Esophagus squamous epithelium (tissue), 5 donors: ENCODE measurements at regions not wholly inside any gene's neighbourhood (a gene's known extent, or its start where the extent isn't known, plus 50 kb on each side); places are given as distances from the start of the nearest gene placed in this dataset.
"Not testable (repeated sequence)": the region's sequence is repeated elsewhere in the genome, so short reads cannot be mapped to it uniquely, and the experiment has no call there.

ENCODE experiments used
- DNase-seq: peaks from one replicate; lab custom pipeline; 2025; lab: John Stamatoyannopoulos, UW
- H3K27ac ChIP-seq, 4 donors: fragments of 200-600 bp; sonication (generic); one replicate each; pipeline ENCODE4 v1.5.1; 2016 to 2019; ENCODE audit warnings: mild to moderate bottlenecking in 1 of 4
- H3K27me3 ChIP-seq, 4 donors: fragments of 200-600 bp; sonication (generic); 1 replicate in 3 of 4; 2 replicates in 1 of 4; pipeline versions ENCODE4 v1.5.1 to v1.6.0; 2017 to 2021; ENCODE audit warnings: antibody characterized with exemption in 1 of 4
- H3K36me3 ChIP-seq, 3 donors: fragments of 200-600 bp; sonication (generic); one replicate each; pipeline ENCODE4 v1.5.1; 2016 to 2019
- H3K4me1 ChIP-seq, 3 donors: fragments of 200-600 bp; sonication (generic); one replicate each; pipeline ENCODE4 v1.5.1; 2017 to 2019
- H3K4me3 ChIP-seq, 4 donors: fragments of 200-600 bp; sonication (generic); 1 replicate in 3 of 4; 2 replicates in 1 of 4; pipeline ENCODE4 v1.5.1; 2016 to 2019; ENCODE audit warnings: mild to moderate bottlenecking in 2 of 4, moderate library complexity in 1 of 4
- H3K9me3 ChIP-seq, 3 donors: fragments of 200-600 bp; sonication (generic); one replicate each; pipeline ENCODE4 v1.5.1; 2016 to 2019
- POLR2A ChIP-seq, 4 donors: fragments of 450-650 bp; IDR thresholded peaks; one replicate each; pipeline ENCODE4 v1.6.1; 2017; ENCODE audit warnings: antibody characterized with exemption in 4 of 4, mild to moderate bottlenecking in 4 of 4, moderate library complexity in 3 of 4
- WGBS, 2 donors: methylation state at CpG; one replicate each; pipeline ENCODE4 v1.1.5; 2018; 5-methylcytosine and 5-hydroxymethylcytosine counted together
- intact Hi-C: fragments of 100-400 bp; cut with DNase I; formaldehyde crosslinking; loops from one replicate; pipeline ENCODE4 v1.15.0; 2022
- TF ChIP-seq, protein P1 (sequence below), 6 experiments: fragments of 450-650 bp in 4 of 6; fragments of 200-600 bp in 2 of 6; sonication (generic) in 2 of 6; IDR thresholded peaks; one replicate each; pipeline ENCODE4 v1.5.1; 2016 to 2019; ENCODE audit warnings: antibody characterized with exemption in 6 of 6, mild to moderate bottlenecking in 4 of 6, moderate library complexity in 4 of 6
- donor health status: DM: yes; HTN: yes; CAD: no.

DNA sequence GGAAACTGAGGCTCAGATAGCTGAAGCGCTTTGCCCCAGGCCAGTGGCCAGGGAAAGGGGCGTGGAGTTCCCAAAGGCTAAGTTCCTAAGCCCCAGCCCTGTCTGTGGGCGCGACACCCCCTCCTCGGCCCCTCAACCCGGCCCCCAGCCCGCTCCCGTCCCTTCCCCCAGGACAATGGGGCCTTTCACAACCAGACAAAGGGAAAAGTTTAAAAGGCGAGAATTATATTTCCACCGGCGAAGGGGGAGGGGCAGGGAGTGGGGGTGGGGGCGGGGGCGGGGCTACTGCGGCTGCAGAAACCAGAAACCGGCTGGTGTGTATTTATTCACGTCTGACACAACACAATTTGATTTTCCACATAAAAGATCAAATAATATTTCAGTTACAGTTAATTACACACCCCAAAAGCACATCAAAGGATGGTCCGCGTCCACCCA, 192.1 kb downstream of the MN1 start:
- no peak for TF ChIP-seq POLR2A (IDR thresholded peaks at IDR 0.05)
- TF ChIP-seq, protein P1, sequence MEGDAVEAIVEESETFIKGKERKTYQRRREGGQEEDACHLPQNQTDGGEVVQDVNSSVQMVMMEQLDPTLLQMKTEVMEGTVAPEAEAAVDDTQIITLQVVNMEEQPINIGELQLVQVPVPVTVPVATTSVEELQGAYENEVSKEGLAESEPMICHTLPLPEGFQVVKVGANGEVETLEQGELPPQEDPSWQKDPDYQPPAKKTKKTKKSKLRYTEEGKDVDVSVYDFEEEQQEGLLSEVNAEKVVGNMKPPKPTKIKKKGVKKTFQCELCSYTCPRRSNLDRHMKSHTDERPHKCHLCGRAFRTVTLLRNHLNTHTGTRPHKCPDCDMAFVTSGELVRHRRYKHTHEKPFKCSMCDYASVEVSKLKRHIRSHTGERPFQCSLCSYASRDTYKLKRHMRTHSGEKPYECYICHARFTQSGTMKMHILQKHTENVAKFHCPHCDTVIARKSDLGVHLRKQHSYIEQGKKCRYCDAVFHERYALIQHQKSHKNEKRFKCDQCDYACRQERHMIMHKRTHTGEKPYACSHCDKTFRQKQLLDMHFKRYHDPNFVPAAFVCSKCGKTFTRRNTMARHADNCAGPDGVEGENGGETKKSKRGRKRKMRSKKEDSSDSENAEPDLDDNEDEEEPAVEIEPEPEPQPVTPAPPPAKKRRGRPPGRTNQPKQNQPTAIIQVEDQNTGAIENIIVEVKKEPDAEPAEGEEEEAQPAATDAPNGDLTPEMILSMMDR (IDR thresholded peaks at IDR 0.05), result no peak
- no peak overlapping the region for H3K27ac ChIP-seq
- H3K4me1 ChIP-seq, result peaks cover 4 to 6% (median 5%) of the 10 kb centered on the region in 3 donors
- no peaks in the 10 kb centered on the region for H3K36me3 ChIP-seq
- intact Hi-C loops, result no loop called here
- H3K27me3 ChIP-seq, result peaks cover 0 to 31% (median 2%) of the 10 kb centered on the region in 4 donors
- DNase-seq, result no peak
- H3K9me3 ChIP-seq, result no peaks in the 10 kb centered on the region
- H3K4me3 ChIP-seq, result no peak overlapping the region
- 38 to 54% methylated on average over 11 to 15 of the region's 18 CpGs for WGBS, 2 donors

DNA sequence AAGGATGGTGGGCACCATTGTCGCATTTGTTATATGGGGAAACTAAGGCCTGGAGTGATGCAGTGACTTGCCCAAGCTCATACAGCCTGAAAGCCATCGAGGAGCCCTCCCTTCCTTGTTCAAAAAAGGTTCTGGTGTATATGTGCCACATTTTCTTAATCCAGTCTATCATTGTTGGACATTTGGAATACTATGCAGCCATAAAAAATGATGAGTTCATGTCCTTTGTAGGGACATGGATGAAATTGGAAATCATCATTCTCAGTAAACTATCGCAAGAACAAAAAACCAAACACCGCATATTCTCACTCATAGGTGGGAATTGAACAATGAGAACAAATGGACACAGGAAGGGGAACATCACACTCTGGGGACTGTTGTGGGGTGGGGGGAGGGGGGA, 191.4 kb downstream of the MN1 start:
- peaks cover 0 to 38% (median 4%) of the 10 kb centered on the region in 4 donors for H3K27me3 ChIP-seq
- H3K9me3 ChIP-seq, DNase-seq, H3K4me1 ChIP-seq, intact Hi-C loops, H3K4me3 ChIP-seq, H3K36me3 ChIP-seq, H3K27ac ChIP-seq: not testable (repeated sequence)
- 92 to 93% methylated on average over 3 to 4 of the region's 4 CpGs for WGBS, 2 donors

DNA sequence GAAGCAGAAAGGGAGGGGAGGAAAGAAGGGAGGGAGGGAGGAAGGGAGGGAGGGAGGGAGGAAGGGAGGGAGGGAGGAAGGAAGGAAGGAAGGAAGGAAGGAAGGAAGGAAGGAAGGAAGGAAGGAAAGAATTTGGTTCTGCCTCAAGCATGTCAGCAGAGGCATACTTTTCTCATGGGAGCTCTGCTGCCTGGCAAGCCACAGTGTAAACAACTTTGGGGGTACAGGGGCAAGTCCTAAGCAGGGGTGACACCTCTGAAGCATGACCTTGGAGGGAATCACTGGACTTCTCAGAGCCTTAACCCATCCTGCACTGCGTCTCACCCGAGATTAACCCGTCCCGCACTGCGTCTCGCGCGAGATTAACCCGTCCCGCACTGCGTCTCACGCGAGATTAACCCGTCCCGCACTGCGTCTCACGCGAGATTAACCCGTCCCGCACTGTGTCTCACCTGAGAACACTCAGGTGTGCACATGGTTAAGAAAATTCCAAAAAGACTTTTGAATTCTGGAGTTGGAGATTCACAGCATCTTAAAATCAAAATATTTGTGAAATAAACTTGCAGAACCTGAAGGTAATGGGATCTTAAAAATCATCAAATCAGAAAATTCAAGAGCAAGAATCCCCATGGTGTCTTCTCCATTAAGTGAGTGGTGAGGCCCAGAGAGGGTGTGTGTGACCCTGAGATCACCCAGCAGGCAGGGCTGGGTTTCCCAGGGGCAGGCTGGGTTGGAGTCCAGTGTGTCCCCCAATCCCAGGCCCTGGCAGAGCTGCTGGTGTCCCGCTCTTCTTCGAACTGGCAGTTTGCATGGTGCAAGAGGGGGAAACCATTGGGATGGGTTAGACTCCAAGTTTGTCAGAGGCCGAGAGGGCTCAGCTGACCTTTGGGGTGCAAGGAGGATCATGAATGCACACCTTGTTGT, 190.4 kb downstream of the MN1 start:
- H3K9me3 ChIP-seq, result no peaks in the 10 kb centered on the region
- peaks cover 0 to 45% (median 4%) of the 10 kb centered on the region in 4 donors for H3K27me3 ChIP-seq
- peaks cover 6 to 9% (median 7%) of the 10 kb centered on the region in 3 donors for H3K4me1 ChIP-seq
- no peak overlapping the region for H3K27ac ChIP-seq
- DNase-seq, result no peak
- 91 to 93% methylated on average over 22 to 23 of the region's 23 CpGs for WGBS, 2 donors
- no peaks in the 10 kb centered on the region for H3K36me3 ChIP-seq
- no peak for TF ChIP-seq POLR2A (IDR thresholded peaks at IDR 0.05)
- intact Hi-C loops, result no loop called here
- no peak overlapping the region for H3K4me3 ChIP-seq

DNA sequence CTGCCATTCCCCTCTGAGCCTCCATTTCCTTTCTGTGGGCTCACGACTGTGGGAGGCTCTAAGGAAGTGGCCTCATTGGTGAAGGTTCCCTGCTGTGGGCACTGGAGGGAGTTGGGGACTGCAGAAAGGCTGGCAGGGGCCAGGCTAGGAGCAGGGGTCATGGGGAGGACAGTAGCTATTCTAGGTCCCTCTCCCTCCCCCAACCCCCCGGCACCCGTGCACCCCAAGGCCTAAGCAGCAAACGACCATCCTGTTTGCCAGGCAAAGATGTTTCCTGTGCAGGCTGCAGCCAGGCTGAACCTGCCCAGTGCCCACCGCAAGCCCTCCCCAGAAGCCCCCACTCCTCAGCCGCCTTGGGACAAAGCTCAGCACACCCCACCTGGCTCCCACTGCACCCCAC, 189.4 kb downstream of the MN1 start:
- intact Hi-C loops, result no loop called here

DNA sequence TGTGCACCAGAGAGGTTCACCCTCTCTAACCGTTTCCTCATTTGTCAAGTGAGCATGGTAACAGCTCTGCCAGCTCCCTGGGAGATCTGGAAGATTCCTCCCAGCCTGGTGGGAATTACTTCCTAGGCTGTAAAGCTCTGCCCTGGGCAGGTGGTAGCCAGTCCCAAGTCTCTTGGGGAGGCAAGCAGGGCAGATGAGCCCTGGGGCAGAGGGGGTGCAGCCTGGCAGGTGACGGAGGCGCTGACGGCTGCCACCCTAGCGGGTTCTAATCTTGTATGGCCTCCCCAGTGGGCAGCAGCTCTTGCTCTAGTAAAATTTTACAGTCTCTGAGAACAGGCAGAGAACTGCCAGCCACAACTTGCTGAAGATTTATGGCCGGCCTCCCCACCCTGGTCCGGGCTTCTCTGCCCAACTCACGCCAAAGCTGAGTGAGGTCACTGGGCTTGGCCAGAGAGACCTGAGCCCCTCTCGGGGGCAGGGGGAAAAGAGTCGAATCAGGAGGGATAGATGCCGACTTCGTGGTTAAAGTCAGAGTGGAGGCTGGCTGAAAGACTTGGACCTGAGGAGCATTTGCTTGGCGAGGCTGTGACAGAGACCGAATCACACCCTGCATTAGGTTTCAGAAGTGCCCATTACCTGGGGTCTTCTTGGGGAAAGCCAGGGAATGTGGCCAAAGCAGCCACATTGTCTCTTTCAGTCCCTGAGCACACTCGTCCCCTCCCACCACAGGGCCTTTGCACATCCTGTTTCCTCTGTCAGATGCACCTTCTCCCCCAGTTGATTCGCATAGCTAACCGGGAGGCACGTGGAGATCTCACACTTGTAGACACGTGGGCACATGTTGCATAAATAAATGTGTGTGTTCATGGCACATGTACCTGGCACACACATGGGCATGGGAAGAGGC, 188.2 kb downstream of the MN1 start:
- no peak for DNase-seq
- Histone ChIP-seq H3K27ac (no peak overlapping the region), H3K27me3 (peaks cover 0 to 45% (median 4%) of the 10 kb centered on the region in 4 donors), H3K9me3 (no peaks in the 10 kb centered on the region), H3K4me1 (peaks cover 6 to 9% (median 7%) of the 10 kb centered on the region in 3 donors), H3K36me3 (no peaks in the 10 kb centered on the region), H3K4me3 (no peak overlapping the region)
- intact Hi-C loops, result no loop called here
- no peak for TF ChIP-seq POLR2A (IDR thresholded peaks at IDR 0.05)
- TF ChIP-seq, protein P1 (IDR thresholded peaks at IDR 0.05), result no peak
- WGBS, 2 donors, result 47 to 60% methylated on average over 1 to 6 of the region's 19 CpGs

More for the DNA sequence above, 189.4 kb downstream of the MN1 start:
- Histone ChIP-seq H3K4me1 (peaks cover 6 to 9% (median 7%) of the 10 kb centered on the region in 3 donors), H3K9me3 (no peaks in the 10 kb centered on the region), H3K4me3 (no peak overlapping the region), H3K27ac (no peak overlapping the region), H3K36me3 (no peaks in the 10 kb centered on the region), H3K27me3 (peaks cover 0 to 45% (median 4%) of the 10 kb centered on the region in 4 donors)
- DNase-seq, result no peak
- no peak for TF ChIP-seq POLR2A (IDR thresholded peaks at IDR 0.05)
- TF ChIP-seq, protein P1 (IDR thresholded peaks at IDR 0.05), result no peak
- 60 to 86% methylated on average over 2 of the region's 6 CpGs for WGBS, 2 donors
